ENCODE measurements at regions not wholly inside any gene's neighbourhood (a gene's known extent, or its start where the extent isn't known, plus 50 kb on each side); places are given as distances from the start of the nearest gene placed in this dataset.

DNA sequence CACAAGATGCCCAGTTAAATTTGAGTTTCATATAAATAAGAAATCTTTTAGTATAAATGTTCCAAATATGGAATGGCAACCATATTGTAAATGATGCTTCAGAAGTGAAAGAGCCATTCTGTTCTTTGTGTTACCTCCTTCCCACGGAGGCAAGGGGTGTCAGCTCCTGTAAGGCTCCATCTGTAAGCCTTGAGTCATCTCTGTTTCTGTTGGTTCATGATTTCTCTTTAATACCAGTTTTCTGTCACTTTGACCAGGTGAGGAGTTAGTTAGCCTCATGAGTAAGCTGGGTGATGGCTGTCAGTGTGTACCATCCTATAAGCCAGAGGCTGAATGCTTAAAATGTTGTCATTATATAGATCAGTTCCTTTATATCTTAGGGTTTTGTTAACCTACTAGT, 61.9 kb downstream of the TMEM30B start:
- H3K4me3 ChIP-seq (ENCODE audit: low read depth, low read length), result no peak overlapping the region
- TF ChIP-seq, protein P1, sequence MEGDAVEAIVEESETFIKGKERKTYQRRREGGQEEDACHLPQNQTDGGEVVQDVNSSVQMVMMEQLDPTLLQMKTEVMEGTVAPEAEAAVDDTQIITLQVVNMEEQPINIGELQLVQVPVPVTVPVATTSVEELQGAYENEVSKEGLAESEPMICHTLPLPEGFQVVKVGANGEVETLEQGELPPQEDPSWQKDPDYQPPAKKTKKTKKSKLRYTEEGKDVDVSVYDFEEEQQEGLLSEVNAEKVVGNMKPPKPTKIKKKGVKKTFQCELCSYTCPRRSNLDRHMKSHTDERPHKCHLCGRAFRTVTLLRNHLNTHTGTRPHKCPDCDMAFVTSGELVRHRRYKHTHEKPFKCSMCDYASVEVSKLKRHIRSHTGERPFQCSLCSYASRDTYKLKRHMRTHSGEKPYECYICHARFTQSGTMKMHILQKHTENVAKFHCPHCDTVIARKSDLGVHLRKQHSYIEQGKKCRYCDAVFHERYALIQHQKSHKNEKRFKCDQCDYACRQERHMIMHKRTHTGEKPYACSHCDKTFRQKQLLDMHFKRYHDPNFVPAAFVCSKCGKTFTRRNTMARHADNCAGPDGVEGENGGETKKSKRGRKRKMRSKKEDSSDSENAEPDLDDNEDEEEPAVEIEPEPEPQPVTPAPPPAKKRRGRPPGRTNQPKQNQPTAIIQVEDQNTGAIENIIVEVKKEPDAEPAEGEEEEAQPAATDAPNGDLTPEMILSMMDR (IDR thresholded peaks at IDR 0.05; ENCODE audit: insufficient read depth, low read length, missing control alignments), result no peak
- ChIA-PET CTCF (interaction anchor here (1.0 to 1.5 kb wide), 2 partner anchors 562 to 594 kb away, joined by 3 to 4 read pairs; no protein-coding TSS in a partner anchor), POLR2A (interaction anchor here (0.8 kb wide), 1 partner anchor 237 kb away, joined by 3 read pairs; no protein-coding TSS in a partner anchor)
- no peak for DNase-seq (ENCODE audit: low read depth, low spot score)

GRCh38 chr14:61218767-61219166, 62.4 kb downstream of the TMEM30B start:
- H3K4me3 ChIP-seq (ENCODE audit: low read depth, low read length), result no peak overlapping the region
- TF ChIP-seq, protein P1 (IDR thresholded peaks at IDR 0.05; ENCODE audit: insufficient read depth, low read length, missing control alignments), result no peak
- ChIA-PET POLR2A (interaction anchor here (0.8 kb wide), 1 partner anchor 237 kb away, joined by 3 read pairs; no protein-coding TSS in a partner anchor), CTCF (interaction anchor here (1.0 to 1.5 kb wide), 4 partner anchors 16 to 593 kb away, joined by 3 to 4 read pairs (median 3); no protein-coding TSS in a partner anchor)
- DNase-seq (ENCODE audit: low read depth, low spot score), result no peak

GRCh38 chr14:61218157-61218556, 63.0 kb downstream of the TMEM30B start:
- TF ChIP-seq, protein P1 (IDR thresholded peaks at IDR 0.05; ENCODE audit: insufficient read depth, low read length, missing control alignments), result no peak
- POLR2A ChIA-PET, result interaction anchor here (0.6 kb wide), 1 partner anchor 50 kb away, joined by 3 read pairs; no protein-coding TSS in a partner anchor
- no peak overlapping the region for H3K4me3 ChIP-seq (ENCODE audit: low read depth, low read length)
- no peak for DNase-seq (ENCODE audit: low read depth, low spot score)
- CTCF ChIA-PET, result interaction anchor here (1.0 to 1.5 kb wide), 5 partner anchors 11 to 593 kb away, joined by 3 to 4 read pairs (median 3); no protein-coding TSS in a partner anchor

DNA sequence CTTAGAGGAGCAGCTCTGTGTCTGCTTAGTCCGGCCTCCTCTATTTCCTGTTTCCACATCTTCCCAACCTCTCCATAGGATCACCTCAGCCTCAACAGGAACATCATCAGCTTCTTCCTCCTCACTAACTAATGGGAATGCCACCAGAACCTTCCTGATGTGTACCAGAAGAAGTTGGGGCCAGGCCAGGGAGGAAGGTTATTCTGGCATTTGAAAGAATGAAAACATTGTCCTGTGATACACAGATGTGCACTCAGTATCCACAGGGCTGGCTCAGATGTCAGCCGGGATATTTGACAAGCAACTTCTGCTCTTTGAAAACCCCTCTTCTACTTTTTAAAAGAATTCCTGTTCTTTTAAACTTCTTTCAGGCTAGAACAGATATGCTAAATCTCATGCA, 63.6 kb downstream of the TMEM30B start:
- CTCF ChIA-PET, result interaction anchor here (0.6 to 1.3 kb wide), 5 partner anchors 10 to 258 kb away, joined by 3 to 5 read pairs (median 3); no protein-coding TSS in a partner anchor

GRCh38 chr14:61215222-61216020, 65.7 kb downstream of the TMEM30B start:
- TF ChIP-seq, protein P1 (IDR thresholded peaks at IDR 0.05; ENCODE audit: insufficient read depth, low read length, missing control alignments), result no peak
- CTCF ChIA-PET, result interaction anchor here (0.8 to 1.5 kb wide), 3 partner anchors 11 to 37 kb away, joined by 3 to 4 read pairs (median 3); no protein-coding TSS in a partner anchor
- DNase-seq (ENCODE audit: low read depth, low spot score), result no peak
- H3K4me3 ChIP-seq (ENCODE audit: low read depth, low read length), result no peak overlapping the region
- POLR2A ChIA-PET, result no interaction called here

More for the DNA sequence above, 63.6 kb downstream of the TMEM30B start:
- POLR2A ChIA-PET, result interaction anchor here (0.6 kb wide), 1 partner anchor 50 kb away, joined by 3 read pairs; no protein-coding TSS in a partner anchor
- TF ChIP-seq, protein P1 (IDR thresholded peaks at IDR 0.05; ENCODE audit: insufficient read depth, low read length, missing control alignments), result no peak
- H3K4me3 ChIP-seq (ENCODE audit: low read depth, low read length), result no peak overlapping the region
- DNase-seq (ENCODE audit: low read depth, low spot score), result no peak

GRCh38 chr14:61213920-61214319, 67.2 kb downstream of the TMEM30B start:
- no peak for DNase-seq (ENCODE audit: low read depth, low spot score)
- POLR2A ChIA-PET, result interaction anchor here (1.0 kb wide), 1 partner anchor 39 kb away, joined by 3 read pairs; no protein-coding TSS in a partner anchor
- CTCF ChIA-PET, result interaction anchor here (1.1 to 1.5 kb wide), 6 partner anchors 16 to 72 kb away, joined by 3 to 5 read pairs (median 4); no protein-coding TSS in a partner anchor
- H3K4me3 ChIP-seq (ENCODE audit: low read depth, low read length), result no peak overlapping the region
- TF ChIP-seq, protein P1 (IDR thresholded peaks at IDR 0.05; ENCODE audit: insufficient read depth, low read length, missing control alignments), result no peak

Data from AG04449 (cell line).